PC-9 (cell line): ENCODE measurements at regions not wholly inside any gene's neighbourhood (a gene's known extent, or its start where the extent isn't known, plus 50 kb on each side); places are given as distances from the start of the nearest gene placed in this dataset.

Experiments used
- BruUV-seq: library from RNA; stranded (reverse); fragments of 400-500 nt; replicated peaks from 2 replicates; lab custom pipeline; 2021; lab: Mats Ljungman, UMichigan
- CTCF ChIA-PET: fragments of 300-600 bp; sonication (Branson Sonifier 250); formaldehyde crosslinking; loops from one replicate; lab custom pipeline; 2022; ENCODE audit warnings: antibody characterized with exemption; lab: Charles Lee
- POLR2A ChIA-PET: fragments of 300-600 bp; sonication (Branson Sonifier 250); formaldehyde crosslinking; loops from one replicate; lab custom pipeline; 2022; ENCODE audit warnings: antibody characterized with exemption; ENCODE audit not compliant: unreplicated experiment; lab: Charles Lee
- DNase-seq, 2 experiments: peaks; one replicate each; pipeline versions ENCODE4 v3.0.0 to v3.0.0-alpha.2; 2015 to 2022; ENCODE audit warnings: mixed read lengths in 1 of 2
- H2AFZ ChIP-seq: fragments of 200-600 bp; sonication (generic); 2 replicates; pipeline ENCODE4 v1.8.1; 2017; ENCODE audit warnings: antibody characterized with exemption
- H3F3A ChIP-seq: fragments of 200-600 bp; sonication (generic); 2 replicates; pipeline ENCODE4 v1.8.1; 2017; ENCODE audit warnings: antibody characterized with exemption, mild to moderate bottlenecking, low read depth; ENCODE audit not compliant: insufficient read depth
- H3K27ac ChIP-seq: fragments of 200-600 bp; sonication (generic); 2 replicates; pipeline ENCODE4 v1.6.1; 2016; ENCODE audit warnings: mixed run types
- H3K27me3 ChIP-seq: fragments of 200-600 bp; sonication (generic); 2 replicates; pipeline ENCODE4 v1.6.1; 2016; ENCODE audit warnings: low read depth, mixed run types; ENCODE audit not compliant: insufficient read depth
- H3K36me3 ChIP-seq: fragments of 200-600 bp; sonication (generic); 2 replicates; pipeline ENCODE4 v1.6.1; 2016; ENCODE audit warnings: low read depth, mixed run types
- H3K4me1 ChIP-seq: fragments of 200-600 bp; sonication (generic); replicated peaks from 2 replicates; pipeline ENCODE4 v1.6.1; 2016; ENCODE audit warnings: mixed run types; ENCODE audit not compliant: insufficient read depth
- H3K4me2 ChIP-seq: fragments of 200-600 bp; sonication (generic); 2 replicates; pipeline ENCODE4 v1.6.1; 2017; ENCODE audit warnings: mixed run types
- H3K4me3 ChIP-seq: fragments of 200-600 bp; sonication (generic); 2 replicates; pipeline ENCODE4 v1.6.1; 2016; ENCODE audit warnings: mixed run types
- H3K79me2 ChIP-seq: fragments of 200-600 bp; sonication (generic); 2 replicates; pipeline ENCODE4 v1.6.1; 2017; ENCODE audit warnings: low read depth, mixed run types
- H3K9me2 ChIP-seq: fragments of 200-600 bp; sonication (generic); 2 replicates; pipeline ENCODE4 v1.8.1; 2017; ENCODE audit warnings: mild to moderate bottlenecking; ENCODE audit not compliant: insufficient read depth
- H3K9me3 ChIP-seq: fragments of 200-600 bp; sonication (generic); 2 replicates; pipeline ENCODE4 v1.8.1; 2016; ENCODE audit warnings: low read depth; ENCODE audit not compliant: insufficient read depth
- H4K20me1 ChIP-seq: fragments of 200-600 bp; sonication (generic); 2 replicates; pipeline ENCODE4 v1.8.1; 2017; ENCODE audit not compliant: insufficient read depth
- EZH2 ChIP-seq: fragments of 200-600 bp; sonication (generic); IDR thresholded peaks from 2 replicates; pipeline ENCODE4 v1.8.0; 2017; ENCODE audit warnings: antibody characterized with exemption, low read depth
- intact Hi-C: fragments of 100-400 bp; cut with micrococcal nuclease; formaldehyde crosslinking; loops from one replicate; pipeline ENCODE4 v1.10.0; 2022; ENCODE audit not compliant: unreplicated experiment
- TF ChIP-seq, protein P1 (sequence below): fragments of 200-600 bp; sonication (generic); conservative IDR thresholded peaks from 2 replicates; pipeline ENCODE4 v1.6.1; 2017; ENCODE audit warnings: mixed run types, antibody characterized with exemption, mild to moderate bottlenecking, moderate library complexity

GRCh38 chr3:152669560-152669959 lies 165.4 kb upstream of the P2RY1 start:
- no peaks in the 10 kb centered on the region for H3K9me2 ChIP-seq
- TF ChIP-seq, protein P1, sequence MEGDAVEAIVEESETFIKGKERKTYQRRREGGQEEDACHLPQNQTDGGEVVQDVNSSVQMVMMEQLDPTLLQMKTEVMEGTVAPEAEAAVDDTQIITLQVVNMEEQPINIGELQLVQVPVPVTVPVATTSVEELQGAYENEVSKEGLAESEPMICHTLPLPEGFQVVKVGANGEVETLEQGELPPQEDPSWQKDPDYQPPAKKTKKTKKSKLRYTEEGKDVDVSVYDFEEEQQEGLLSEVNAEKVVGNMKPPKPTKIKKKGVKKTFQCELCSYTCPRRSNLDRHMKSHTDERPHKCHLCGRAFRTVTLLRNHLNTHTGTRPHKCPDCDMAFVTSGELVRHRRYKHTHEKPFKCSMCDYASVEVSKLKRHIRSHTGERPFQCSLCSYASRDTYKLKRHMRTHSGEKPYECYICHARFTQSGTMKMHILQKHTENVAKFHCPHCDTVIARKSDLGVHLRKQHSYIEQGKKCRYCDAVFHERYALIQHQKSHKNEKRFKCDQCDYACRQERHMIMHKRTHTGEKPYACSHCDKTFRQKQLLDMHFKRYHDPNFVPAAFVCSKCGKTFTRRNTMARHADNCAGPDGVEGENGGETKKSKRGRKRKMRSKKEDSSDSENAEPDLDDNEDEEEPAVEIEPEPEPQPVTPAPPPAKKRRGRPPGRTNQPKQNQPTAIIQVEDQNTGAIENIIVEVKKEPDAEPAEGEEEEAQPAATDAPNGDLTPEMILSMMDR = no peak
- no peak for TF ChIP-seq EZH2
- ChIA-PET POLR2A (no interaction called here), CTCF (no interaction called here)
- BruUV-seq = no TSS peak
- no peaks in the 10 kb centered on the region for H3K9me3 ChIP-seq
- intact Hi-C loops = no loop called here
- H3F3A ChIP-seq = no peaks in the 10 kb centered on the region
- H3K27ac ChIP-seq = no peak overlapping the region
- H3K79me2 ChIP-seq = no peaks in the 10 kb centered on the region
- H3K4me3 ChIP-seq = no peak overlapping the region
- H3K4me2 ChIP-seq = no peak overlapping the region
- H3K36me3 ChIP-seq = no peaks in the 10 kb centered on the region
- no peaks in the 10 kb centered on the region for H3K4me1 ChIP-seq
- no peak for DNase-seq
- H3K27me3 ChIP-seq = no peaks in the 10 kb centered on the region
- H4K20me1 ChIP-seq = no peaks in the 10 kb centered on the region
- H2AFZ ChIP-seq = no peak overlapping the region

GRCh38 chr3:152671446-152672319 lies 163.2 kb upstream of the P2RY1 start:
- Histone ChIP-seq H3K4me2 (no peak overlapping the region), H3K4me1 (no peaks in the 10 kb centered on the region), H3K79me2 (no peaks in the 10 kb centered on the region), H3K36me3 (no peaks in the 10 kb centered on the region), H3K27ac (no peak overlapping the region), H4K20me1 (no peaks in the 10 kb centered on the region), H2AFZ (no peak overlapping the region), H3K9me3 (no peaks in the 10 kb centered on the region), H3K9me2 (no peaks in the 10 kb centered on the region), H3K4me3 (no peak overlapping the region), H3K27me3 (no peaks in the 10 kb centered on the region), H3F3A (no peaks in the 10 kb centered on the region)
- POLR2A ChIA-PET = no interaction called here
- CTCF ChIA-PET = no interaction called here
- no TSS peak for BruUV-seq
- no peak for DNase-seq
- TF ChIP-seq, protein P1 = no peak
- no peak for TF ChIP-seq EZH2
- intact Hi-C loops = no loop called here

GRCh38 chr3:152672320-152672649 lies 162.6 kb upstream of the P2RY1 start:
- H2AFZ ChIP-seq = no peak overlapping the region
- intact Hi-C loops = no loop called here
- TF ChIP-seq, protein P1 = no peak
- TF ChIP-seq EZH2 = no peak
- H3K27ac ChIP-seq = no peak overlapping the region
- H4K20me1 ChIP-seq = no peaks in the 10 kb centered on the region
- no peaks in the 10 kb centered on the region for H3K9me3 ChIP-seq
- H3K4me2 ChIP-seq = no peak overlapping the region
- no peak overlapping the region for H3K4me3 ChIP-seq
- H3K4me1 ChIP-seq = no peaks in the 10 kb centered on the region
- H3K36me3 ChIP-seq = no peaks in the 10 kb centered on the region
- H3K27me3 ChIP-seq = no peaks in the 10 kb centered on the region
- DNase-seq = no peak
- ChIA-PET CTCF (no interaction called here), POLR2A (no interaction called here)
- no TSS peak for BruUV-seq
- no peaks in the 10 kb centered on the region for H3F3A ChIP-seq
- no peaks in the 10 kb centered on the region for H3K79me2 ChIP-seq
- H3K9me2 ChIP-seq = no peaks in the 10 kb centered on the region
